PC-3 (cell line): ENCODE measurements at regions not wholly inside any gene's neighbourhood (a gene's known extent, or its start where the extent isn't known, plus 50 kb on each side); places are given as distances from the start of the nearest gene placed in this dataset.
"Not testable (repeated sequence)": the region's sequence is repeated elsewhere in the genome, so short reads cannot be mapped to it uniquely, and the experiment has no call there.

Experiments used
- ATAC-seq: fragments of 200-7000 bp; cut with Tn5 transposase; 2 replicates; pipeline ENCODE4 v1.9.1; 2020; ENCODE audit warnings: mild to moderate bottlenecking, moderate library complexity
- BruUV-seq: library from RNA; stranded (reverse); fragments of 400-500 nt; replicated peaks from 2 replicates; lab custom pipeline; 2021; lab: Mats Ljungman, UMichigan
- CTCF ChIA-PET: fragments of 300-600 bp; sonication (Branson Sonifier 250); formaldehyde crosslinking; loops from one replicate; lab custom pipeline; 2022; ENCODE audit warnings: antibody characterized with exemption; lab: Charles Lee
- POLR2A ChIA-PET: fragments of 300-600 bp; sonication (Branson Sonifier 250); formaldehyde crosslinking; loops from one replicate; lab custom pipeline; 2022; ENCODE audit warnings: antibody characterized with exemption; ENCODE audit not compliant: unreplicated experiment; lab: Charles Lee
- DNase-seq: peaks from one replicate; pipeline ENCODE4 v3.0.0-alpha.2; 2015
- H2AFZ ChIP-seq: fragments of 300-600 bp; sonication (generic); 2 replicates; pipeline ENCODE4 v1.6.0; 2016; ENCODE audit warnings: antibody characterized with exemption, low read length
- H3F3A ChIP-seq: fragments of 300-600 bp; sonication (generic); one replicate; pipeline ENCODE4 v1.6.0; 2017; ENCODE audit warnings: antibody characterized with exemption, low read length, control low read depth, mild to moderate bottlenecking; ENCODE audit not compliant: unreplicated experiment
- H3K27ac ChIP-seq: fragments of 300-600 bp; sonication (generic); 2 replicates; pipeline ENCODE4 v1.5.1; 2016; ENCODE audit warnings: mild to moderate bottlenecking, low read length
- H3K27me3 ChIP-seq: fragments of 300-600 bp; sonication (generic); 2 replicates; pipeline ENCODE4 v1.6.1; 2016; ENCODE audit warnings: low read length, mixed read lengths
- H3K36me3 ChIP-seq: fragments of 300-600 bp; sonication (generic); 2 replicates; pipeline ENCODE4 v1.6.1; 2016; ENCODE audit warnings: low read depth, mixed run types, low read length, mixed read lengths
- H3K4me1 ChIP-seq: fragments of 300-600 bp; sonication (generic); 2 replicates; pipeline ENCODE4 v1.5.1; 2016; ENCODE audit warnings: low read length; ENCODE audit not compliant: insufficient read depth
- H3K4me2 ChIP-seq: fragments of 300-600 bp; sonication (generic); 2 replicates; pipeline ENCODE4 v1.6.0; 2016; ENCODE audit warnings: low read length
- H3K4me3 ChIP-seq: fragments of 300-600 bp; sonication (generic); 2 replicates; pipeline ENCODE4 v1.5.1; 2016; ENCODE audit warnings: mild to moderate bottlenecking, low read length, mixed read lengths
- H3K79me2 ChIP-seq: fragments of 300-600 bp; sonication (generic); 2 replicates; pipeline ENCODE4 v1.6.1; 2017; ENCODE audit warnings: low read length, mixed read lengths
- H3K9ac ChIP-seq: fragments of 300-600 bp; sonication (generic); 2 replicates; pipeline ENCODE4 v1.6.0; 2016; ENCODE audit warnings: mild to moderate bottlenecking, low read length
- H3K9me2 ChIP-seq: fragments of 300-600 bp; sonication (generic); replicated peaks from 2 replicates; pipeline ENCODE4 v1.6.1; 2016; ENCODE audit warnings: mixed run types, low read length, mixed read lengths
- H3K9me3 ChIP-seq: fragments of 300-600 bp; sonication (generic); 2 replicates; pipeline ENCODE4 v1.6.1; 2016; ENCODE audit warnings: low read length, mixed read lengths
- H4K20me1 ChIP-seq: fragments of 300-600 bp; sonication (generic); 2 replicates; pipeline ENCODE4 v1.6.1; 2016; ENCODE audit warnings: low read length, mixed read lengths
- CTCF ChIP-seq: fragments of 300-600 bp; sonication (generic); conservative IDR thresholded peaks from 2 replicates; pipeline ENCODE4 v1.5.1; 2017; ENCODE audit warnings: antibody characterized with exemption, low read depth, mild to moderate bottlenecking, low read length
- EZH2 ChIP-seq: fragments of 300-600 bp; sonication (generic); IDR thresholded peaks from one replicate; pipeline ENCODE4 v1.6.1; 2017; ENCODE audit warnings: antibody characterized with exemption, mild to moderate bottlenecking, low read length; ENCODE audit not compliant: unreplicated experiment
- EZH2phosphoT487 ChIP-seq: fragments of 300-600 bp; sonication (generic); IDR thresholded peaks from 2 replicates; pipeline ENCODE4 v1.6.1; 2018; ENCODE audit warnings: mild to moderate bottlenecking, antibody characterized with exemption, low read length, borderline replicate concordance
- intact Hi-C: fragments of 100-400 bp; cut with micrococcal nuclease; formaldehyde crosslinking; loops from 2 replicates; pipeline ENCODE4 v1.9.0; 2023

GRCh38 chr3:99559196-99559595 lies 79.2 kb upstream of the COL8A1 start:
- Histone ChIP-seq H3K79me2 (no peaks in the 10 kb centered on the region), H3K9ac (no peak overlapping the region), H3K4me2 (no peak overlapping the region), H3K4me1 (peaks cover 19% of the 10 kb centered on the region), H3K4me3 (no peak overlapping the region), H4K20me1 (no peaks in the 10 kb centered on the region), H3K27ac (no peak overlapping the region), H2AFZ (no peak overlapping the region), H3F3A (no peaks in the 10 kb centered on the region), H3K9me2 (no peaks in the 10 kb centered on the region), H3K27me3 (no peaks in the 10 kb centered on the region), H3K9me3 (no peaks in the 10 kb centered on the region), H3K36me3 (no peaks in the 10 kb centered on the region)
- CTCF ChIA-PET: no interaction called here
- POLR2A ChIA-PET: no interaction called here
- ATAC-seq: no peak
- intact Hi-C loops: no loop called here
- BruUV-seq: no TSS peak
- no peak for TF ChIP-seq CTCF
- TF ChIP-seq EZH2: no peak
- no peak for TF ChIP-seq EZH2phosphoT487
- DNase-seq: no peak

GRCh38 chr3:99555885-99556284 lies 82.5 kb upstream of the COL8A1 start:
- H2AFZ ChIP-seq, H3K27ac ChIP-seq, H3K36me3 ChIP-seq, H3F3A ChIP-seq, DNase-seq, CTCF ChIA-PET, POLR2A ChIA-PET, H3K4me1 ChIP-seq, intact Hi-C loops, H3K9me2 ChIP-seq, H3K9ac ChIP-seq, H4K20me1 ChIP-seq, ATAC-seq, H3K9me3 ChIP-seq, BruUV-seq, H3K27me3 ChIP-seq, H3K4me2 ChIP-seq, H3K4me3 ChIP-seq, H3K79me2 ChIP-seq: not testable (repeated sequence)

GRCh38 chr3:99551520-99551919 lies 86.9 kb upstream of the COL8A1 start:
- POLR2A ChIA-PET: interaction anchor here (0.6 kb wide), 1 partner anchor 618 kb away, joined by 6 read pairs; no protein-coding TSS in a partner anchor
- no peaks in the 10 kb centered on the region for H3K27me3 ChIP-seq

More at GRCh38 chr3:99551520-99551919, 86.9 kb upstream of the COL8A1 start:
- Histone ChIP-seq H3K9me3 (no peaks in the 10 kb centered on the region), H3K27ac (no peak overlapping the region), H3K9me2 (no peaks in the 10 kb centered on the region), H3K4me1 (peaks cover under 1% of the 10 kb centered on the region; the same call in 1 of the 2 replicates), H2AFZ (no peak overlapping the region), H4K20me1 (no peaks in the 10 kb centered on the region), H3K4me2 (no peak overlapping the region), H3K4me3 (no peak overlapping the region), H3K79me2 (no peaks in the 10 kb centered on the region), H3K36me3 (no peaks in the 10 kb centered on the region), H3K9ac (no peak overlapping the region), H3F3A (no peaks in the 10 kb centered on the region)
- intact Hi-C loops: loop anchor here (2.0 kb wide), 2 partner anchors 75 to 83 kb away; no protein-coding TSS in a partner anchor
- DNase-seq (no peak), ATAC-seq (peak; percentile 58; the same call in 1 of the 2 replicates)
- CTCF ChIA-PET: interaction anchor here (0.5 to 1.1 kb wide), 2 partner anchors 181 to 197 kb away, joined by 4 to 6 read pairs; no protein-coding TSS in a partner anchor
- BruUV-seq: no TSS peak
- TF ChIP-seq EZH2phosphoT487: no peak
- no peak for TF ChIP-seq EZH2
- peak; percentile 61 for TF ChIP-seq CTCF
